A549 (cell line): ENCODE measurements at regions not wholly inside any gene's neighbourhood (a gene's known extent, or its start where the extent isn't known, plus 50 kb on each side); places are given as distances from the start of the nearest gene placed in this dataset.
"Not testable (repeated sequence)": the region's sequence is repeated elsewhere in the genome, so short reads cannot be mapped to it uniquely, and the experiment has no call there.

Experiments
- ATAC-seq, 2 experiments: fragments of 200-7000 bp in 1 of 2; fragments of >200 bp in 1 of 2; cut with Nextera tagmentation in 1 of 2; cut with Tn5 transposase in 1 of 2; 3 replicates each; pipeline versions ENCODE4 v1.8.0 to v1.9.1; 2018 to 2020; ENCODE audit warnings: mild to moderate bottlenecking in 1 of 2, moderate library complexity in 1 of 2
- CTCF ChIA-PET: fragments of 300-600 bp; sonication (Branson Sonifier 250); formaldehyde crosslinking; extraction: SDS; loops from one replicate; lab custom pipeline; 2021; ENCODE audit warnings: antibody characterized with exemption, inconsistent platforms; lab: Yijun Ruan, JAX
- POLR2A ChIA-PET: fragments of 350-600 bp; formaldehyde crosslinking; extraction: SDS; loops from one replicate; lab custom pipeline; 2021; ENCODE audit warnings: antibody characterized with exemption, inconsistent platforms; lab: Yijun Ruan, JAX
- DNase-seq, 2 experiments: peaks; one replicate each; pipeline versions ENCODE4 v3.0.0 to v3.0.0-alpha.2; 2011 to 2016; ENCODE audit warnings: low read depth in 1 of 2, low spot score in 1 of 2
- FAIRE-seq: peaks from 2 replicates; lab custom pipeline; 2011; peaks lifted over from hg19 to GRCh38; lab: Jason Lieb, UNC
- H3K27ac ChIP-seq, 2 experiments: fragments of >200 bp; sonication (Bioruptor Twin); formaldehyde crosslinking; 3 replicates each; pipeline ENCODE4 v1.5.1; 2016 to 2017
- H3K4me1 ChIP-seq: fragments of >200 bp; sonication (Bioruptor Twin); formaldehyde crosslinking; 3 replicates; pipeline ENCODE4 v1.6.1; 2016
- H3K4me2 ChIP-seq: fragments of >200 bp; sonication (Bioruptor Twin); formaldehyde crosslinking; 3 replicates; pipeline ENCODE4 v1.6.1; 2016
- H3K4me3 ChIP-seq: fragments of >200 bp; sonication (Bioruptor Twin); formaldehyde crosslinking; 3 replicates; pipeline ENCODE4 v1.5.1; 2016
- H3K9me3 ChIP-seq: fragments of >200 bp; sonication (Bioruptor Twin); formaldehyde crosslinking; 3 replicates; pipeline ENCODE4 v1.6.1; 2016
- CHD2 ChIP-seq: fragments of 150-350 bp; IDR thresholded peaks from 2 replicates; pipeline ENCODE4 v1.6.1; 2014; ENCODE audit warnings: low read length; ENCODE audit not compliant: partially characterized antibody
- CHD4 ChIP-seq: fragments of 200-600 bp; sonication (generic); IDR thresholded peaks from 2 replicates; pipeline ENCODE4 v1.6.1; 2016; ENCODE audit warnings: antibody characterized with exemption, mild to moderate bottlenecking, borderline replicate concordance
- FOSB ChIP-seq: fragments of 250-450 bp; sonication (Bioruptor Pico); IDR thresholded peaks from 2 replicates; pipeline ENCODE4 v1.5.0; 2020; ENCODE audit warnings: mild to moderate bottlenecking, moderate library complexity
- HEYL ChIP-seq: fragments of 250-450 bp; sonication (Bioruptor Pico); IDR thresholded peaks from 2 replicates; pipeline ENCODE4 v1.8.0; 2021; ENCODE audit warnings: mild to moderate bottlenecking, moderate library complexity
- HOXB13 ChIP-seq: fragments of 250-450 bp; sonication (Bioruptor Pico); IDR thresholded peaks from 2 replicates; pipeline ENCODE4 v1.5.0; 2020; ENCODE audit warnings: low read depth, mild to moderate bottlenecking, moderate library complexity
- JUNB ChIP-seq: fragments of >200 bp; sonication (Bioruptor Twin); formaldehyde crosslinking; IDR thresholded peaks from 2 replicates; pipeline ENCODE4 v1.6.1; 2016
- KDM1A ChIP-seq: fragments of 200-600 bp; sonication (generic); IDR thresholded peaks from 2 replicates; pipeline ENCODE4 v1.6.1; 2016; ENCODE audit warnings: low read depth, mild to moderate bottlenecking
- NFE2L2 ChIP-seq: fragments of 150-350 bp; conservative IDR thresholded peaks from 2 replicates; pipeline ENCODE4 v1.6.1; 2014; ENCODE audit warnings: low read length
- NPAS2 ChIP-seq: fragments of 250-450 bp; sonication (Bioruptor Pico); IDR thresholded peaks from 2 replicates; pipeline ENCODE4 v1.8.0; 2022; ENCODE audit warnings: mild to moderate bottlenecking, moderate library complexity, borderline replicate concordance
- NR3C1 ChIP-seq: fragments of >200 bp; sonication (Bioruptor Twin); formaldehyde crosslinking; IDR thresholded peaks from 3 replicates; pipeline ENCODE4 v1.6.1; 2017
- POLR2A ChIP-seq: IDR thresholded peaks from 2 replicates; pipeline ENCODE4 v1.6.1; 2012; ENCODE audit warnings: mild to moderate bottlenecking, low read length
- RARB ChIP-seq: fragments of 250-450 bp; sonication (Bioruptor Pico); IDR thresholded peaks from 2 replicates; pipeline ENCODE4 v1.8.0; 2021; ENCODE audit warnings: mild to moderate bottlenecking, moderate library complexity
- RNF2 ChIP-seq: fragments of 200-600 bp; sonication (generic); IDR thresholded peaks from 2 replicates; pipeline ENCODE4 v1.6.1; 2016; ENCODE audit warnings: low read depth, mild to moderate bottlenecking, antibody characterized with exemption, moderate library complexity, borderline replicate concordance
- SMC3 ChIP-seq: fragments of >200 bp; sonication (Bioruptor Twin); formaldehyde crosslinking; IDR thresholded peaks from 3 replicates; pipeline ENCODE4 v1.6.1; 2018; ENCODE audit warnings: inconsistent platforms
- SREBF2 ChIP-seq: fragments of 450-650 bp; IDR thresholded peaks from 2 replicates; pipeline ENCODE4 v1.6.1; 2014; ENCODE audit warnings: mild to moderate bottlenecking, moderate library complexity
- USF2 ChIP-seq: fragments of 450-650 bp; IDR thresholded peaks from 2 replicates; pipeline ENCODE4 v1.6.1; 2014; ENCODE audit warnings: antibody characterized with exemption
- ZC3H11A ChIP-seq: fragments of 450-650 bp; IDR thresholded peaks from 2 replicates; pipeline ENCODE4 v1.6.1; 2014; ENCODE audit warnings: antibody characterized with exemption, mild to moderate bottlenecking
- ZFP36 ChIP-seq: fragments of 450-650 bp; IDR thresholded peaks from 2 replicates; pipeline ENCODE4 v1.6.1; 2014; ENCODE audit warnings: borderline replicate concordance; ENCODE audit not compliant: partially characterized antibody
- ZSCAN20 ChIP-seq: fragments of 250-450 bp; sonication (Bioruptor Pico); IDR thresholded peaks from 2 replicates; pipeline ENCODE4 v1.8.0; 2022; ENCODE audit warnings: mild to moderate bottlenecking, moderate library complexity
- WGBS: methylation state at CpG from one replicate; pipeline ENCODE4 v1.1.6; 2017; ENCODE audit errors: missing lambda C conversion rate; 5-methylcytosine and 5-hydroxymethylcytosine counted together
- TF ChIP-seq, protein P1 (sequence below): fragments of 200-600 bp; sonication (generic); IDR thresholded peaks from 2 replicates; pipeline ENCODE4 v1.6.1; 2016; ENCODE audit warnings: antibody characterized with exemption, mild to moderate bottlenecking, moderate library complexity
- TF ChIP-seq, protein P2 (sequence below): IDR thresholded peaks from 2 replicates; pipeline ENCODE4 v1.6.1; 2012
- TF ChIP-seq, protein P3 (sequence below): fragments of >200 bp; sonication (Bioruptor Twin); formaldehyde crosslinking; IDR thresholded peaks from 2 replicates; pipeline ENCODE4 v1.6.1; 2016

GRCh38 chr4:124931050-124931449 lies 218.5 kb upstream of the ANKRD50 start:
- H3K4me2 ChIP-seq = no peak overlapping the region
- ATAC-seq (no peak), DNase-seq (no peak), FAIRE-seq (no peak)
- no peak for TF ChIP-seq CHD2
- TF ChIP-seq HOXB13 (CRISPR knock-in tag) = no peak
- TF ChIP-seq, protein P1, sequence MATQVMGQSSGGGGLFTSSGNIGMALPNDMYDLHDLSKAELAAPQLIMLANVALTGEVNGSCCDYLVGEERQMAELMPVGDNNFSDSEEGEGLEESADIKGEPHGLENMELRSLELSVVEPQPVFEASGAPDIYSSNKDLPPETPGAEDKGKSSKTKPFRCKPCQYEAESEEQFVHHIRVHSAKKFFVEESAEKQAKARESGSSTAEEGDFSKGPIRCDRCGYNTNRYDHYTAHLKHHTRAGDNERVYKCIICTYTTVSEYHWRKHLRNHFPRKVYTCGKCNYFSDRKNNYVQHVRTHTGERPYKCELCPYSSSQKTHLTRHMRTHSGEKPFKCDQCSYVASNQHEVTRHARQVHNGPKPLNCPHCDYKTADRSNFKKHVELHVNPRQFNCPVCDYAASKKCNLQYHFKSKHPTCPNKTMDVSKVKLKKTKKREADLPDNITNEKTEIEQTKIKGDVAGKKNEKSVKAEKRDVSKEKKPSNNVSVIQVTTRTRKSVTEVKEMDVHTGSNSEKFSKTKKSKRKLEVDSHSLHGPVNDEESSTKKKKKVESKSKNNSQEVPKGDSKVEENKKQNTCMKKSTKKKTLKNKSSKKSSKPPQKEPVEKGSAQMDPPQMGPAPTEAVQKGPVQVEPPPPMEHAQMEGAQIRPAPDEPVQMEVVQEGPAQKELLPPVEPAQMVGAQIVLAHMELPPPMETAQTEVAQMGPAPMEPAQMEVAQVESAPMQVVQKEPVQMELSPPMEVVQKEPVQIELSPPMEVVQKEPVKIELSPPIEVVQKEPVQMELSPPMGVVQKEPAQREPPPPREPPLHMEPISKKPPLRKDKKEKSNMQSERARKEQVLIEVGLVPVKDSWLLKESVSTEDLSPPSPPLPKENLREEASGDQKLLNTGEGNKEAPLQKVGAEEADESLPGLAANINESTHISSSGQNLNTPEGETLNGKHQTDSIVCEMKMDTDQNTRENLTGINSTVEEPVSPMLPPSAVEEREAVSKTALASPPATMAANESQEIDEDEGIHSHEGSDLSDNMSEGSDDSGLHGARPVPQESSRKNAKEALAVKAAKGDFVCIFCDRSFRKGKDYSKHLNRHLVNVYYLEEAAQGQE = no peak
- no peak for TF ChIP-seq JUNB
- no peak for TF ChIP-seq ZC3H11A
- no peak for TF ChIP-seq HEYL (CRISPR knock-in tag)
- TF ChIP-seq CHD4 = no peak
- no peak for TF ChIP-seq NFE2L2
- no peak for TF ChIP-seq ZFP36
- TF ChIP-seq SREBF2 = no peak
- no peak for TF ChIP-seq KDM1A
- no peak for TF ChIP-seq RARB (CRISPR knock-in tag)
- TF ChIP-seq SMC3 = no peak
- H3K4me3 ChIP-seq = no peak overlapping the region
- no peaks in the 10 kb centered on the region for H3K9me3 ChIP-seq
- CTCF ChIA-PET = no interaction called here
- no peak overlapping the region for H3K27ac ChIP-seq
- no peaks in the 10 kb centered on the region for H3K4me1 ChIP-seq
- WGBS = 19% methylated on average over 1 of the region's 1 CpG
- POLR2A ChIA-PET = no interaction called here

- CTCF ChIA-PET, DNase-seq, POLR2A ChIA-PET, H3K27ac ChIP-seq, ATAC-seq, H3K4me2 ChIP-seq, H3K4me3 ChIP-seq, H3K4me1 ChIP-seq, H3K9me3 ChIP-seq, FAIRE-seq: not testable (repeated sequence)
- whole genome bisulfite sequencing = 88% methylated on average over 11 of the region's 12 CpGs
Measured at GRCh38 chr4:124922748-124923147, 210.2 kb upstream of the ANKRD50 start.

DNA sequence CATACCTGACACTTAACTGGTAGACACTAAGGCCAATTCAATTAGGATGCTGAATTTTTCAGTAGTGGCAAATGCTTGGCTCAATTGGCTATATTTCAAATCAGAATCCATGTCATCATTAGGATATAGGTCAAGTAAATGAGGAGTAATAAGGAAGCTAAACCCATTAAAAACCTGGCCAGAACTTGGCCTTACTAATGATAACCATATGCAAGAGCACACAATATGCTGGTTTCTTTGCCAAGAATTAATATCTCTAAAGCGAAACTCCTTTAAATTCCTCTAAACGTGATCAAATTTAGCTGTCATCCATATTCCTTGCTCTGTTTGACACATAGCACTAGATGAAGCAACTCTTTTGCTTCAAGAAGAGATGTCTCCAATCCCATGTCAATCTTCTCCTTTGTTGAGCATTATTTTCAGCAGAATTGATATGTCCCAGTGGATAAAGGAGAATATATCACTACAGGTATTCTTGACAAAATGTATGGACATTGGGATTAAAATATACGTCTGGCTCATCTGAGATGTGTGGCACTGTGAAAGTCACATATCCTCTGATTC lies 206.1 kb upstream of the ANKRD50 start:
- CTCF ChIA-PET = no interaction called here
- 74% methylated on average over 3 of the region's 3 CpGs for WGBS
- H3K4me2 ChIP-seq = no peak overlapping the region
- no peak overlapping the region for H3K4me3 ChIP-seq
- no peak overlapping the region for H3K27ac ChIP-seq
- TF ChIP-seq NPAS2 (CRISPR knock-in tag) (no peak), RNF2 (no peak), USF2 (no peak), FOSB (CRISPR knock-in tag) (no peak), POLR2A (no peak), SREBF2 (no peak), ZSCAN20 (CRISPR knock-in tag) (no peak), JUNB (no peak), CHD2 (no peak), NR3C1 (no peak), HEYL (CRISPR knock-in tag) (no peak)
- TF ChIP-seq, protein P2, sequence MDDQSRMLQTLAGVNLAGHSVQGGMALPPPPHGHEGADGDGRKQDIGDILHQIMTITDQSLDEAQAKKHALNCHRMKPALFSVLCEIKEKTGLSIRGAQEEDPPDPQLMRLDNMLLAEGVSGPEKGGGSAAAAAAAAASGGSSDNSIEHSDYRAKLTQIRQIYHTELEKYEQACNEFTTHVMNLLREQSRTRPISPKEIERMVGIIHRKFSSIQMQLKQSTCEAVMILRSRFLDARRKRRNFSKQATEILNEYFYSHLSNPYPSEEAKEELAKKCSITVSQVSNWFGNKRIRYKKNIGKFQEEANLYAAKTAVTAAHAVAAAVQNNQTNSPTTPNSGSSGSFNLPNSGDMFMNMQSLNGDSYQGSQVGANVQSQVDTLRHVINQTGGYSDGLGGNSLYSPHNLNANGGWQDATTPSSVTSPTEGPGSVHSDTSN = no peak
- TF ChIP-seq, protein P3, sequence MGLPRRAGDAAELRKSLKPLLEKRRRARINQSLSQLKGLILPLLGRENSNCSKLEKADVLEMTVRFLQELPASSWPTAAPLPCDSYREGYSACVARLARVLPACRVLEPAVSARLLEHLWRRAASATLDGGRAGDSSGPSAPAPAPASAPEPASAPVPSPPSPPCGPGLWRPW = no peak
- no peak for FAIRE-seq
- POLR2A ChIA-PET = no interaction called here
- DNase-seq = no peak
- ATAC-seq = no peak
- no peaks in the 10 kb centered on the region for H3K9me3 ChIP-seq
- no peaks in the 10 kb centered on the region for H3K4me1 ChIP-seq
